Neural crest cell (in vitro differentiated cells): ENCODE measurements at regions not wholly inside any gene's neighbourhood (a gene's known extent, or its start where the extent isn't known, plus 50 kb on each side); places are given as distances from the start of the nearest gene placed in this dataset.

ENCODE experiments used
- DNase-seq: peaks from one replicate; pipeline ENCODE4 v3.0.0; 2021; ENCODE audit warnings: low read depth, mixed read lengths, low spot score
- H3K27ac Mint-ChIP-seq: one replicate; pipeline ENCODE4 v1.8.0; 2021; ENCODE audit warnings: mild to moderate bottlenecking, mixed read lengths; ENCODE audit not compliant: unreplicated experiment
- H3K27me3 Mint-ChIP-seq: 2 replicates; pipeline ENCODE4 v1.8.0; 2021; ENCODE audit warnings: low read depth, mild to moderate bottlenecking, mixed read lengths
- H3K36me3 Mint-ChIP-seq: 2 replicates; pipeline ENCODE4 v1.8.0; 2021; ENCODE audit warnings: low read depth, mild to moderate bottlenecking, mixed read lengths
- H3K4me1 Mint-ChIP-seq: 2 replicates; pipeline ENCODE4 v1.8.0; 2021; ENCODE audit warnings: mixed read lengths
- H3K4me3 Mint-ChIP-seq: one replicate; pipeline ENCODE4 v1.8.0; 2021; ENCODE audit warnings: mild to moderate bottlenecking, mixed read lengths
- H3K9me3 Mint-ChIP-seq: 2 replicates; pipeline ENCODE4 v1.8.0; 2021; ENCODE audit warnings: mixed read lengths
- TF ChIP-seq, protein P1 (sequence below): fragments of 200-600 bp; sonication (generic); conservative IDR thresholded peaks from 2 replicates; pipeline ENCODE4 v1.5.0; 2021; ENCODE audit warnings: antibody characterized with exemption, mild to moderate bottlenecking

DNA sequence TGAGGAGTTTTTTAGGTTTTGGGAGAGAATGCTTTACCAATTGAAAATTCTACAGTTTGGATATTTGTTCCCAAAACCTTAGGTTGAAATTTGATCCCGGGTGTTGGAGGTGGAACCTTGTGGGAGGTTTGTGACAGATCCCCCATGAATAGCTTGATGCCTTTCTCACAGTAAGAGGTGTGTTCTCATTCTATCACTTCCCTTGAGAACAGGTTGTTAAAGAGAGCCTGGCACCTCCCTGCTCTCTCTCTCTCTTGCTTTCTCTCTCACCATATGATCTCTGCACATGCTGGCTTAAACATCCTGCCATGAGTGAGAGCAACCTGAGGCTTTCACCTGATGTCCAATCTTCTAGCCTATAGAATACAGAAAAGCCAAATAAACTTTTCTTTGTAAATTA lies 1475.5 kb upstream of the AGA start:
- Mint-ChIP-seq H3K27ac (no peak overlapping the region), H3K9me3 (no peaks in the 10 kb centered on the region)
- no peak for DNase-seq

GRCh38 chr4:178937130-178937529 lies 1494.9 kb upstream of the AGA start:
- no peak for DNase-seq
- Mint-ChIP-seq H3K36me3 (no peaks in the 10 kb centered on the region), H3K27me3 (no peaks in the 10 kb centered on the region), H3K27ac (no peak overlapping the region), H3K4me1 (no peaks in the 10 kb centered on the region), H3K9me3 (peaks cover 9% of the 10 kb centered on the region), H3K4me3 (no peak overlapping the region)
- TF ChIP-seq, protein P1, sequence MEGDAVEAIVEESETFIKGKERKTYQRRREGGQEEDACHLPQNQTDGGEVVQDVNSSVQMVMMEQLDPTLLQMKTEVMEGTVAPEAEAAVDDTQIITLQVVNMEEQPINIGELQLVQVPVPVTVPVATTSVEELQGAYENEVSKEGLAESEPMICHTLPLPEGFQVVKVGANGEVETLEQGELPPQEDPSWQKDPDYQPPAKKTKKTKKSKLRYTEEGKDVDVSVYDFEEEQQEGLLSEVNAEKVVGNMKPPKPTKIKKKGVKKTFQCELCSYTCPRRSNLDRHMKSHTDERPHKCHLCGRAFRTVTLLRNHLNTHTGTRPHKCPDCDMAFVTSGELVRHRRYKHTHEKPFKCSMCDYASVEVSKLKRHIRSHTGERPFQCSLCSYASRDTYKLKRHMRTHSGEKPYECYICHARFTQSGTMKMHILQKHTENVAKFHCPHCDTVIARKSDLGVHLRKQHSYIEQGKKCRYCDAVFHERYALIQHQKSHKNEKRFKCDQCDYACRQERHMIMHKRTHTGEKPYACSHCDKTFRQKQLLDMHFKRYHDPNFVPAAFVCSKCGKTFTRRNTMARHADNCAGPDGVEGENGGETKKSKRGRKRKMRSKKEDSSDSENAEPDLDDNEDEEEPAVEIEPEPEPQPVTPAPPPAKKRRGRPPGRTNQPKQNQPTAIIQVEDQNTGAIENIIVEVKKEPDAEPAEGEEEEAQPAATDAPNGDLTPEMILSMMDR = no peak

More for the DNA sequence above, 1475.5 kb upstream of the AGA start:
- TF ChIP-seq, protein P1 = no peak
- Mint-ChIP-seq H3K27me3 (no peaks in the 10 kb centered on the region), H3K4me1 (no peaks in the 10 kb centered on the region), H3K36me3 (no peaks in the 10 kb centered on the region), H3K4me3 (no peak overlapping the region)

GRCh38 chr4:178941975-178942374 lies 1499.7 kb upstream of the AGA start:
- Mint-ChIP-seq H3K4me3 (no peak overlapping the region), H3K36me3 (no peaks in the 10 kb centered on the region), H3K9me3 (peaks cover 6% of the 10 kb centered on the region), H3K27me3 (no peaks in the 10 kb centered on the region), H3K4me1 (no peaks in the 10 kb centered on the region), H3K27ac (no peak overlapping the region)
- TF ChIP-seq, protein P1 = no peak
- no peak for DNase-seq

DNA sequence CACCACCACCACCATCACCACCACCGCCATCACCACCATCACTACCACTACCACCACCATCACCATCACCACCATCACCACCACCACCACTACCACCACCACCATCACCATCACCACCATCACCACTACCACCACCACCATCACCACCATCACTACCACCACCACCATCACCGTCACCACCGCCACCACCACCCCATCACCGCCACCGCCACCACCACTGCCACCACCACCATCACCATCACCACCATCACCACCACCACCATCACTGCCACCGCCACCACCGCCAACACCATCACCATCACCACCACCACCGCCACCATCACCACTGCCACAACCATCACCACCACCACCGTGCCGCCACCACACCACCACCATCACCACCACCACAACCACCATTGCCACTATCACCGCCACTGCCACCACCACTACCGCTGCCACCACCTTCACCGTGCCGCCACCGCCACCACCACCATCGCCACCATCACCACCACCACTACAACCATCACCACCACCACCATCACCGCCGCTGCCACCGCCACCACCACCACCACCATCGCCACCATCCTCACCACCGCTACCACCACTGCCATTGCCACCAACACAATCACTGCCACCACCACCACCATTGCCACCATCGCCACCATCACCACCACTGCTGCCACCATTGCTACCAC lies 1511.3 kb upstream of the AGA start:
- DNase-seq = no peak

DNA sequence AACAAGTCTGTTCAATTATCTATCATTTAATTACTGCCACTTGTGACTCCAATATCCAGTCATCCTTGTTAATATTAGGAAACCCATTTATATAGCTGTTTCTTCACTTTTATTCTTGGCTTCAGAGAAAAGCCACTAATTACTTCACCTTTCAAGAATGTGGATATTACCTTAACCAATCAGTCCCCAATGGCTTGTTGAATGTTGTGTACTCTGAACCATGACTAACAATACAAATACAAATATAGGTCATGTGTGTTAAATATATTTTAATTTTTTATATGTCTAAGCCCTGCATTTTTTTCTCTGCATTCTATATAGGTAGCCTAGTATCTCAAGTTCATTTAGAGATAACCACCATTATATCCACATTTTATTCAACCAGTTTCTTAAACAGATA lies 1513.4 kb upstream of the AGA start:
- Mint-ChIP-seq H3K4me1 (no peaks in the 10 kb centered on the region), H3K36me3 (peaks cover 6% of the 10 kb centered on the region), H3K4me3 (no peak overlapping the region), H3K9me3 (peaks cover 6% of the 10 kb centered on the region), H3K27me3 (no peaks in the 10 kb centered on the region), H3K27ac (no peak overlapping the region)
- DNase-seq = no peak
- TF ChIP-seq, protein P1 = no peak

More for the DNA sequence above, 1511.3 kb upstream of the AGA start:
- H3K9me3 Mint-ChIP-seq = peaks cover 6% of the 10 kb centered on the region
- H3K27ac Mint-ChIP-seq = no peak overlapping the region
- peaks cover 6% of the 10 kb centered on the region for H3K36me3 Mint-ChIP-seq
- no peaks in the 10 kb centered on the region for H3K27me3 Mint-ChIP-seq
- TF ChIP-seq, protein P1 = no peak
- no peak overlapping the region for H3K4me3 Mint-ChIP-seq
- no peaks in the 10 kb centered on the region for H3K4me1 Mint-ChIP-seq
